WTC11 (cell line): ENCODE measurements at regions not wholly inside any gene's neighbourhood (a gene's known extent, or its start where the extent isn't known, plus 50 kb on each side); places are given as distances from the start of the nearest gene placed in this dataset.

Source experiments
- ATAC-seq: fragments of 200-7000 bp; cut with Tn5 transposase; 2 replicates; pipeline ENCODE4 v1.10.0; 2021; ENCODE audit warnings: mild to moderate bottlenecking, moderate library complexity
- CTCF ChIA-PET: fragments of 300-600 bp; sonication (Branson Sonifier 250); formaldehyde crosslinking; loops from one replicate; lab custom pipeline; 2021; ENCODE audit warnings: antibody characterized with exemption; lab: Charles Lee
- POLR2A ChIA-PET: fragments of 350-600 bp; sonication (Branson Sonifier 250); formaldehyde crosslinking; loops from one replicate; lab custom pipeline; 2021; ENCODE audit warnings: antibody characterized with exemption; lab: Charles Lee
- DNase-seq: peaks from one replicate; pipeline ENCODE4 v3.0.0; 2021; ENCODE audit warnings: low spot score
- H3K27ac Mint-ChIP-seq: 2 replicates; pipeline ENCODE4 v1.8.0; 2021; ENCODE audit warnings: mixed read lengths
- H3K27me3 Mint-ChIP-seq: 2 replicates; pipeline ENCODE4 v1.8.0; 2021; ENCODE audit warnings: low read depth, mild to moderate bottlenecking, moderate library complexity, mixed read lengths
- H3K36me3 Mint-ChIP-seq: 2 replicates; pipeline ENCODE4 v1.8.0; 2021; ENCODE audit warnings: mixed read lengths
- H3K4me1 Mint-ChIP-seq: 2 replicates; pipeline ENCODE4 v1.8.0; 2022; ENCODE audit warnings: mixed read lengths
- H3K4me3 Mint-ChIP-seq: 2 replicates; pipeline ENCODE4 v1.8.0; 2021; ENCODE audit warnings: mild to moderate bottlenecking, moderate library complexity, mixed read lengths
- H3K9me3 Mint-ChIP-seq: 2 replicates; pipeline ENCODE4 v1.8.0; 2021; ENCODE audit warnings: mixed read lengths
- AFF4 ChIP-seq: sonication (generic); formaldehyde crosslinking; IDR thresholded peaks from 2 replicates; pipeline ENCODE4 v1.8.1; 2023; ENCODE audit warnings: mild to moderate bottlenecking, missing genetic modification reagents, borderline replicate concordance
- EMX1 ChIP-seq: fragments of 250-450 bp; sonication (Bioruptor Pico); IDR thresholded peaks from 2 replicates; pipeline ENCODE4 v1.8.0; 2021; ENCODE audit warnings: mild to moderate bottlenecking
- GTF2I ChIP-seq: fragments of 250-450 bp; sonication (Bioruptor Pico); conservative IDR thresholded peaks from 2 replicates; pipeline ENCODE4 v1.4.0; 2021; ENCODE audit warnings: mild to moderate bottlenecking
- JAZF1 ChIP-seq: fragments of 250-450 bp; sonication (Bioruptor Pico); IDR thresholded peaks from 2 replicates; pipeline ENCODE4 v1.9.0; 2021; ENCODE audit warnings: moderate library complexity, mild to moderate bottlenecking, inconsistent platforms
- NR1H2 ChIP-seq: sonication (generic); formaldehyde crosslinking; IDR thresholded peaks from 2 replicates; pipeline ENCODE4 v1.9.0; 2021; ENCODE audit warnings: mild to moderate bottlenecking, moderate library complexity, missing genetic modification reagents
- NR2C2 ChIP-seq: sonication (generic); formaldehyde crosslinking; IDR thresholded peaks from 2 replicates; pipeline ENCODE4 v1.8.0; 2022; ENCODE audit warnings: mild to moderate bottlenecking, missing genetic modification reagents
- RELA ChIP-seq: sonication (generic); formaldehyde crosslinking; IDR thresholded peaks from 2 replicates; pipeline ENCODE4 v1.8.1; 2022; ENCODE audit warnings: missing genetic modification reagents, mild to moderate bottlenecking, borderline replicate concordance
- RORB ChIP-seq: fragments of 250-450 bp; sonication (Bioruptor Pico); IDR thresholded peaks from 2 replicates; pipeline ENCODE4 v1.9.0; 2021; ENCODE audit warnings: mild to moderate bottlenecking
- USF1 ChIP-seq: sonication (generic); formaldehyde crosslinking; IDR thresholded peaks from 2 replicates; pipeline ENCODE4 v1.8.0; 2022; ENCODE audit warnings: mild to moderate bottlenecking, missing genetic modification reagents
- ZBTB21 ChIP-seq: sonication (generic); formaldehyde crosslinking; IDR thresholded peaks from 2 replicates; pipeline ENCODE4 v1.8.1; 2023; ENCODE audit warnings: mild to moderate bottlenecking, missing genetic modification reagents, borderline replicate concordance
- ZNF232 ChIP-seq: sonication (generic); formaldehyde crosslinking; IDR thresholded peaks from 2 replicates; pipeline ENCODE4 v1.8.0; 2022; ENCODE audit warnings: mild to moderate bottlenecking, missing genetic modification reagents
- ZNF317 ChIP-seq: sonication (generic); formaldehyde crosslinking; IDR thresholded peaks from 2 replicates; pipeline ENCODE4 v1.8.1; 2023; ENCODE audit warnings: low read depth, mild to moderate bottlenecking, moderate library complexity, missing genetic modification reagents, borderline replicate concordance
- TF ChIP-seq, protein P1 (sequence below): sonication (generic); formaldehyde crosslinking; IDR thresholded peaks from 2 replicates; pipeline ENCODE4 v1.8.0; 2023; ENCODE audit warnings: missing genetic modification reagents, mild to moderate bottlenecking, borderline replicate concordance
- TF ChIP-seq, protein P2 (sequence below): sonication (generic); formaldehyde crosslinking; IDR thresholded peaks from 2 replicates; pipeline ENCODE4 v1.8.0; 2023; ENCODE audit warnings: missing genetic modification reagents
- TF ChIP-seq, protein P3 (sequence below): fragments of 250-450 bp; sonication (Bioruptor Pico); IDR thresholded peaks from 2 replicates; pipeline ENCODE4 v1.8.0; 2021; ENCODE audit warnings: mild to moderate bottlenecking
- TF ChIP-seq, protein P4 (sequence below): sonication (generic); formaldehyde crosslinking; IDR thresholded peaks from 2 replicates; pipeline ENCODE4 v1.8.0; 2022; ENCODE audit warnings: mild to moderate bottlenecking, missing genetic modification reagents

- DNase-seq, result no peak
- peaks cover 9% of the 10 kb centered on the region for H3K27me3 Mint-ChIP-seq
- ChIA-PET CTCF (no interaction called here), POLR2A (no interaction called here)
- H3K9me3 Mint-ChIP-seq, result peaks cover 19% of the 10 kb centered on the region
- ATAC-seq, result no peak
- H3K4me1 Mint-ChIP-seq, result no peaks in the 10 kb centered on the region
- TF ChIP-seq, protein P1, sequence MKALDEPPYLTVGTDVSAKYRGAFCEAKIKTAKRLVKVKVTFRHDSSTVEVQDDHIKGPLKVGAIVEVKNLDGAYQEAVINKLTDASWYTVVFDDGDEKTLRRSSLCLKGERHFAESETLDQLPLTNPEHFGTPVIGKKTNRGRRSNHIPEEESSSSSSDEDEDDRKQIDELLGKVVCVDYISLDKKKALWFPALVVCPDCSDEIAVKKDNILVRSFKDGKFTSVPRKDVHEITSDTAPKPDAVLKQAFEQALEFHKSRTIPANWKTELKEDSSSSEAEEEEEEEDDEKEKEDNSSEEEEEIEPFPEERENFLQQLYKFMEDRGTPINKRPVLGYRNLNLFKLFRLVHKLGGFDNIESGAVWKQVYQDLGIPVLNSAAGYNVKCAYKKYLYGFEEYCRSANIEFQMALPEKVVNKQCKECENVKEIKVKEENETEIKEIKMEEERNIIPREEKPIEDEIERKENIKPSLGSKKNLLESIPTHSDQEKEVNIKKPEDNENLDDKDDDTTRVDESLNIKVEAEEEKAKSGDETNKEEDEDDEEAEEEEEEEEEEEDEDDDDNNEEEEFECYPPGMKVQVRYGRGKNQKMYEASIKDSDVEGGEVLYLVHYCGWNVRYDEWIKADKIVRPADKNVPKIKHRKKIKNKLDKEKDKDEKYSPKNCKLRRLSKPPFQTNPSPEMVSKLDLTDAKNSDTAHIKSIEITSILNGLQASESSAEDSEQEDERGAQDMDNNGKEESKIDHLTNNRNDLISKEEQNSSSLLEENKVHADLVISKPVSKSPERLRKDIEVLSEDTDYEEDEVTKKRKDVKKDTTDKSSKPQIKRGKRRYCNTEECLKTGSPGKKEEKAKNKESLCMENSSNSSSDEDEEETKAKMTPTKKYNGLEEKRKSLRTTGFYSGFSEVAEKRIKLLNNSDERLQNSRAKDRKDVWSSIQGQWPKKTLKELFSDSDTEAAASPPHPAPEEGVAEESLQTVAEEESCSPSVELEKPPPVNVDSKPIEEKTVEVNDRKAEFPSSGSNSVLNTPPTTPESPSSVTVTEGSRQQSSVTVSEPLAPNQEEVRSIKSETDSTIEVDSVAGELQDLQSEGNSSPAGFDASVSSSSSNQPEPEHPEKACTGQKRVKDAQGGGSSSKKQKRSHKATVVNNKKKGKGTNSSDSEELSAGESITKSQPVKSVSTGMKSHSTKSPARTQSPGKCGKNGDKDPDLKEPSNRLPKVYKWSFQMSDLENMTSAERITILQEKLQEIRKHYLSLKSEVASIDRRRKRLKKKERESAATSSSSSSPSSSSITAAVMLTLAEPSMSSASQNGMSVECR (CRISPR knock-in tag), result no peak
- TF ChIP-seq, protein P2, sequence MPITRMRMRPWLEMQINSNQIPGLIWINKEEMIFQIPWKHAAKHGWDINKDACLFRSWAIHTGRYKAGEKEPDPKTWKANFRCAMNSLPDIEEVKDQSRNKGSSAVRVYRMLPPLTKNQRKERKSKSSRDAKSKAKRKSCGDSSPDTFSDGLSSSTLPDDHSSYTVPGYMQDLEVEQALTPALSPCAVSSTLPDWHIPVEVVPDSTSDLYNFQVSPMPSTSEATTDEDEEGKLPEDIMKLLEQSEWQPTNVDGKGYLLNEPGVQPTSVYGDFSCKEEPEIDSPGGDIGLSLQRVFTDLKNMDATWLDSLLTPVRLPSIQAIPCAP (CRISPR knock-in tag), result no peak
- TF ChIP-seq RELA (no peak), AFF4 (no peak), ZNF232 (CRISPR knock-in tag) (no peak), GTF2I (CRISPR knock-in tag) (no peak), NR2C2 (no peak), RORB (no peak), EMX1 (CRISPR knock-in tag) (no peak), USF1 (CRISPR knock-in tag) (no peak), ZBTB21 (CRISPR knock-in tag) (no peak), ZNF317 (no peak), NR1H2 (CRISPR knock-in tag) (no peak), JAZF1 (no peak)
- TF ChIP-seq, protein P3, sequence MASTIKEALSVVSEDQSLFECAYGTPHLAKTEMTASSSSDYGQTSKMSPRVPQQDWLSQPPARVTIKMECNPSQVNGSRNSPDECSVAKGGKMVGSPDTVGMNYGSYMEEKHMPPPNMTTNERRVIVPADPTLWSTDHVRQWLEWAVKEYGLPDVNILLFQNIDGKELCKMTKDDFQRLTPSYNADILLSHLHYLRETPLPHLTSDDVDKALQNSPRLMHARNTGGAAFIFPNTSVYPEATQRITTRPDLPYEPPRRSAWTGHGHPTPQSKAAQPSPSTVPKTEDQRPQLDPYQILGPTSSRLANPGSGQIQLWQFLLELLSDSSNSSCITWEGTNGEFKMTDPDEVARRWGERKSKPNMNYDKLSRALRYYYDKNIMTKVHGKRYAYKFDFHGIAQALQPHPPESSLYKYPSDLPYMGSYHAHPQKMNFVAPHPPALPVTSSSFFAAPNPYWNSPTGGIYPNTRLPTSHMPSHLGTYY (CRISPR knock-in tag), result no peak
- TF ChIP-seq, protein P4, sequence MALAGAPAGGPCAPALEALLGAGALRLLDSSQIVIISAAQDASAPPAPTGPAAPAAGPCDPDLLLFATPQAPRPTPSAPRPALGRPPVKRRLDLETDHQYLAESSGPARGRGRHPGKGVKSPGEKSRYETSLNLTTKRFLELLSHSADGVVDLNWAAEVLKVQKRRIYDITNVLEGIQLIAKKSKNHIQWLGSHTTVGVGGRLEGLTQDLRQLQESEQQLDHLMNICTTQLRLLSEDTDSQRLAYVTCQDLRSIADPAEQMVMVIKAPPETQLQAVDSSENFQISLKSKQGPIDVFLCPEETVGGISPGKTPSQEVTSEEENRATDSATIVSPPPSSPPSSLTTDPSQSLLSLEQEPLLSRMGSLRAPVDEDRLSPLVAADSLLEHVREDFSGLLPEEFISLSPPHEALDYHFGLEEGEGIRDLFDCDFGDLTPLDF (CRISPR knock-in tag), result no peak
- no peak overlapping the region for H3K4me3 Mint-ChIP-seq
- H3K36me3 Mint-ChIP-seq, result peaks cover 5% of the 10 kb centered on the region; the same call in 1 of the 2 replicates
- H3K27ac Mint-ChIP-seq, result no peak overlapping the region
Measured at GRCh38 chrX:7522860-7523259, 320.1 kb upstream of the VCX start.
